NT2/D1 (cell line): ENCODE measurements at regions not wholly inside any gene's neighbourhood (a gene's known extent, or its start where the extent isn't known, plus 50 kb on each side); places are given as distances from the start of the nearest gene placed in this dataset.

ENCODE experiments used
- SUZ12 ChIP-seq: IDR thresholded peaks from 2 replicates; pipeline ENCODE4 v1.6.1; 2011; ENCODE audit not compliant: insufficient read length, insufficient read depth; ENCODE audit errors: extremely low read depth
- ZNF274 ChIP-seq: IDR thresholded peaks from 2 replicates; pipeline ENCODE4 v1.6.1; 2011; ENCODE audit warnings: mild to moderate bottlenecking, low read depth, low read length

- TF ChIP-seq ZNF274 (no peak), SUZ12 (no peak)
Measured at GRCh38 chr11:62035293-62035692, 67.9 kb upstream of the FTH1 start.
